GM21447 (cell line): ENCODE measurements at regions not wholly inside any gene's neighbourhood (a gene's known extent, or its start where the extent isn't known, plus 50 kb on each side); places are given as distances from the start of the nearest gene placed in this dataset.

ENCODE experiments used
- ATAC-seq: cut with Tn5 transposase; IDR thresholded peaks from one replicate; pipeline ENCODE4 v1.9.1; 2021; ENCODE audit not compliant: unreplicated experiment

- ATAC-seq = no peak
These were observed 282.6 kb upstream of the PPARGC1A start for GRCh38 chr4:24172406-24172805.

- ATAC-seq = no peak
These were observed 280.1 kb upstream of the PPARGC1A start for GRCh38 chr4:24169956-24170355.

DNA sequence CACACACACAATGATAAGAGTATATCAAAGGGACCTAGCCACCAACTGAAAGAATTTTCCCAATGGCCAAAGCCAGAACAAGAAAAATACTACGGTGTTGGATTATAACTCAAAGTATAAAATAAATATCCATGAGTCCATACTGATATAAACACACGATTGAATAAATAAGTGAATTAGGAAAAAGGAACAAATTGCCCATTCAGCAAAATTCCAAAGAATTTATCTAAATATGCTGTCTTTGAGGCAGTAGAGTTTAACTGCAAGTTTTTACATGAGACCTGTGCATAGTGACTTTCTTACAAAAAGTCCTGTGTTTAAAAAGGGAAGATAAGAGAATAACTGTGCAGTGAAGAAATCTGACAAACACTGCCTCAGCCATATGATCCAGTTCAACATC, 278.8 kb upstream of the PPARGC1A start:
- ATAC-seq = no peak

DNA sequence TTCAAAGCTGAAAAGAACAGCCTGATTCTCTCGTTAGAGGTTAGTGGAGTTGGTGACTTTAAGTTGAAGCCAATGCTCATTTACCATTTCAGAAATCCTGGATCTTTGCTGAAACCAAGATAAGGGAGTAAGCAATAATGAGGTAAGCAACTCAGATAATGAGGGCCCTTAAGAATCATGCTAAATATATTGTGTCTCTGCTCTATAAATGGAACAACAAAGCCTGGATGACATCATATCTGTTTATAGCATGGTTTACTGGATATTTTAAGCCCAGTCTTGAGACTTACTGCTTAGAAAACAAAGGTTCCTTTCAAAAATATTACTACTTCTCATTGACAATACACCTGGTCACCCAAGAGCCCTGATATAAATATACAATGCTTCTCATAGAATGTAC, 276.7 kb upstream of the PPARGC1A start:
- no peak for ATAC-seq

- no peak for ATAC-seq
These were observed 274.9 kb upstream of the PPARGC1A start for GRCh38 chr4:24164797-24165196.

DNA sequence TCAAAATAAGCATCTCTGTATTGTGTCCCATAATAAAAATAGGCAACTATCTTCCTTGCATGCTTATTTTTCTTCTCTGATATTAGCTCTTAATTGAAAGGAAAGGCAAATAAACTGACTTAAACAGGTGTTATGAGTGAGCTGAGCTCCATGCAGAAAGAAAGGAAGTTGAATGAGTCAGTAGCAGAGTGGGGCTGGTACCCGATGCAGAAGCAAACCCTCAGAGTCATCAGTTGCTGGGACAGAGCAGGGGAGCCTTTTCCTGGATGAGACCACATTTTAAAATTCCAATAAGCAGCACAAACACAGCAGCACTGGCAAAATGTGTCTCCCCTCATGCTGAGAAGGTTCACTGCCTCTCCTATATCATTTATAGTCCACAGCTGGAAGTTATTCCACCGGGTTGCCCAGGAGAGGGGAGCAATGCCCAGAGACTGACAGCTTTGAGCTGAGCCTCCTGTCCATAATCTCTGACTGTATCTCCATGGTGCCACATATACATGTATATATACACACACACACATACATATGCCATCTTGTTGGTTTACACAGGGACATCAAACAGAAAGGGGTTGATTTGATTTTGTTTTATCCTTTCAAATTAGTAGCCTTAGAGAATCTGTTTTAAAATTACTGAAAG, 274.3 kb upstream of the PPARGC1A start:
- no peak for ATAC-seq

- ATAC-seq = no peak
These were observed 273.5 kb upstream of the PPARGC1A start for GRCh38 chr4:24163314-24163713.

- ATAC-seq = no peak
These were observed 270.5 kb upstream of the PPARGC1A start for GRCh38 chr4:24160358-24160757.

- no peak for ATAC-seq
These were observed 268.2 kb upstream of the PPARGC1A start for GRCh38 chr4:24158031-24158430.

GRCh38 chr4:24150034-24150433, 260.2 kb upstream of the PPARGC1A start:
- no peak for ATAC-seq

DNA sequence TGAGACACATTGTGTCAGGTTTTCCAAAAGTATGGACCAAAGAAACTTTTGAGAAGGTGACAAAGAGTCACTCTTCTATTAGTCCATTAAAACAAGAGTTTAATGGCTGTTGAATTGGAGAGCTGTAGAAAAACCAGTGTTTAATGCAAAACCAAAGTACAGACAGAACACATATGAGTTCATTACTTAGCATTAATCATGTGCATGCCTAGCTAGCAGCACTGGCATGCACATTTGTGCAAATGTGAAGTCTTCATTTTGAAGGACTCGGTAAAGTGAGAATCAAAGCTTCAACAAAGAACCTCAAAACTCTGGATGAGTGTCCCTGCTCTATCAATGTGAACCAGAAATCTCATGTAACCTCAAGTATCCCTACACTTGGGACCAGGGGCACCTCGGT, 256.3 kb upstream of the PPARGC1A start:
- ATAC-seq = no peak

DNA sequence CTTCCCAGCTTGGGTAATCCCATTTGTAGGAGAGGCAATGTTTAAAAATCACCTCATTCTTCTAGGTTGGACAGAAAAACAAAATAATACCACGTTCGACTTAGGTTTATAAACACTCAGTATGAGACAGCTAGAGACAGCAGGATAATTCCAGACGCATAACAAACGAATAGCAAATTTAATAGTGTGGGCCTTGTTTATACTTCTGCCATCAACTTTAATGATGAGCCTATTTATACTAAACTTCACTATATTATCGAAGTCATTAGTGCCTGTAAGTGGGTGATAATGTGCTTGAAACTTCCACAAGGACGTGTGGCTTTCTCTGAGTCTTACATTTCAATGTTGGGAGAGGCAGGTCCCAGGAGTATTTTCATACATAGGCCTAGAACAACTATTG, 255.7 kb upstream of the PPARGC1A start:
- ATAC-seq = no peak

GRCh38 chr4:24144381-24144780, 254.5 kb upstream of the PPARGC1A start:
- no peak for ATAC-seq

- ATAC-seq = no peak
These were observed 253.9 kb upstream of the PPARGC1A start for GRCh38 chr4:24143741-24144140.

- ATAC-seq = no peak
These were observed 252.0 kb upstream of the PPARGC1A start for GRCh38 chr4:24141836-24142235.

DNA sequence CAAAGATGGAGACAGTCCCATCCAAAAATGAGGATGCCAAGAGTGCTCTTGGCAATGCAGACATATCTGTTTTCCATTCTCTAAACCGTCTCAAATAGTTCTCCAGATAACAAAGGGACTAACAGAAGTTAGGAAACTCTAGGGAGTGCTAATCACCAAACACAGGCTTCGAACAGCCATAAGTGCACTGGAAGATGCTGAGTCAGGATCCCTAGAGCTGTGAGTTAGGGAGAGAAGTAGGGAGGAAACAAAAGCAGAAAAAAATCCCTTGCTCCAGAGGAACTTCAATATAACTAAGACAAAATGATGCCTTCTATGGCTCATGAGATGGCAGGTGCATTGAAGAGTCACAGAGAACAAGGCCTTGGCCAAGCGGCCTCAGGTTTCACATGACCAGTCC, 251.0 kb upstream of the PPARGC1A start:
- ATAC-seq = no peak

- no peak for ATAC-seq
These were observed 248.1 kb upstream of the PPARGC1A start for GRCh38 chr4:24137671-24138601.

DNA sequence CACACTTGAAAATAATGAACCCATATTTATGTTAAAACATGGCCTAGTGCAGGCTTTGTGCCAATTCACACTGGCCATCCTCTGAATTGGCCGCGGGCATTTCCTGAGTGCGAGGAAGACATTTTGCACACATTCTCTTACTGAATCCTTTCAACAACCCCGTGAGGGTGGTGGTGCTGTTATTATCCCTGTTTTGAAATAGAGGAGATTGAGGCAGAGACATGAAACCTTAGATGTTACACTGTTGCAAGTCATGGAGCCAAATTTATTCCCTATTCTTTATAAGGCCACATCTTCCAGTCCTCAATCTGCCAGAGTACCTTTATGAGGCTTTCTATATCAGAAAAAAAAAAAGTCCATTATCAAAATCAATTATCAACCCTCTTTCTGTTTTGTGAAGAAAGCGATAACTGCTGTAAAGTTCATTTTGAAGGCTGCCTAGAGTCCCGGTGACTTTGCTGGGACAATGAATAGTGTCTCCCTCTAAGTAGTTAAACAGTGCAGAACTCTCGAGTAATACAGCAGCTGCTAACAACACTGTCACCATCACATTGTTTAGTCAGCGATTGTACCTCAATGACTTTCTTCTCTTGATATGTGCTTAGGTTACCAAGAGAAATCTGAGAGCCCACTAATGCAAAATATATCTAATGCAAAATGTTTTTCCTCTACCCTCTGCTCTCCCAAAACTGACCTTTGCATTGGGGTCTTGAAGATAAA, 242.3 kb upstream of the PPARGC1A start:
- ATAC-seq = no peak

- no peak for ATAC-seq
These were observed 240.8 kb upstream of the PPARGC1A start for GRCh38 chr4:24130637-24131036.

- no peak for ATAC-seq
These were observed 236.9 kb upstream of the PPARGC1A start for GRCh38 chr4:24126776-24127175.

DNA sequence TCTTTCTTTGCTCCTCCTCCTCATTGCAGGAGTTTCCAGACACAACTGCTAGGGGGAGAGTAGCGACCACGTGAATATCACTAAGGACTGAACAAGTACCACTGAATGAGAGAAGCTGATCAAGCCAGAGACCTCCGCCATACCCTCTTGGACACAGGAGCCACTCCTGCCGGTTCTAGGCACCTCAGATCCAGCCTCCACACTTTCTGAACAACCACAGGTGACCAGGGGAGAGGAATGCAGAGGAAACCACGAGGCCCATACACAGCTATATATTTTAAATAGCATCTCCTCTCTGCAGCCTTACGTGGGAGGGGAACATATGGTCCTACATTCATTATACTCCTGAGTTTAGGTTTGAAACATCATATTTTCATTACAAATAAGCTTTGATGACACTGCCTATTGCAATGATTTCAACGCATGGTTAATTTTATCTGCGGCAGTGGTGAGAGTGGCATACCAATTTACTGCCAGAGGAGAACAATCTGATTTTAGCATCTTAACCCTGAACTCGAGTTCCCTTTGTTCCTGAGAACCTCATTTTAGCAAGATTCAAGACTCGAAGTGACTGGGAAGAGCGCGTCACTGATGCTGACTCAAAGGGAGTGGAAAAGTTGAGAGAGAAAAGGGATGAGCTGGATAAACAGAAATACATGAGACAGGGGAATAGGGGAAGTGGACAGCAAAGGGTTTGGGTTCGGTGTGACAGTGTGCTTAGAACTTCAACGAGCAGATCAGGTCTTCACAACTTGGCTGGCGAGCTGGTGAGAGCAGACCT, 231.7 kb upstream of the PPARGC1A start:
- no peak for ATAC-seq
